ENCODE measurements at regions not wholly inside any gene's neighbourhood (a gene's known extent, or its start where the extent isn't known, plus 50 kb on each side); places are given as distances from the start of the nearest gene placed in this dataset.

GRCh38 chr20:21995461-21995860 lies 290.0 kb downstream of the PAX1 start:
- TF ChIP-seq CTCF (IDR thresholded peaks at IDR 0.05): no peak
- TF ChIP-seq POLR2A (IDR thresholded peaks at IDR 0.05): no peak
